CD4-positive, alpha-beta T cell treated with Interleukin-2 at 100 ng/mL for 4 hours (primary cell): ENCODE measurements at regions not wholly inside any gene's neighbourhood (a gene's known extent, or its start where the extent isn't known, plus 50 kb on each side); places are given as distances from the start of the nearest gene placed in this dataset.

Source experiments
- DNase-seq: peaks from one replicate; pipeline ENCODE4 v3.0.0-alpha.2; 2020; ENCODE audit warnings: low spot score

DNA sequence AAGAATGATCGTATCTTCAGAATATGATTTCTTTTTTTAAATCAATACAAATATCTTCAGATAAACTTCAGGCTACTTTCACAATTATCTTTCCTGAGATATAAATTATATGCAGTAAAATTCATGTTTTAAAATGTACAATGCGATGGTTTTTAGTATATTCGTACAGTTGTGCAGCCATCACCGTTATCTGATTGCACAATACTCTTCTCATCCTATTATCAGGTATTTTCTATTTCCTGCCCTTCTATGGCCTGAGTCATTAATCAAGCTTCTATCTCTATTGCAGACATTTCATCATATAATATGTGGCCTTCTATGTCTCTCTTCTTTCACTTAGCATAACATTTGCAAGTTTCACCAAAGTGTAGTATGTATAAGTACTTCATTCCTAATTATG is 1360.2 kb upstream of the SLC10A2 start:
- no peak for DNase-seq

DNA sequence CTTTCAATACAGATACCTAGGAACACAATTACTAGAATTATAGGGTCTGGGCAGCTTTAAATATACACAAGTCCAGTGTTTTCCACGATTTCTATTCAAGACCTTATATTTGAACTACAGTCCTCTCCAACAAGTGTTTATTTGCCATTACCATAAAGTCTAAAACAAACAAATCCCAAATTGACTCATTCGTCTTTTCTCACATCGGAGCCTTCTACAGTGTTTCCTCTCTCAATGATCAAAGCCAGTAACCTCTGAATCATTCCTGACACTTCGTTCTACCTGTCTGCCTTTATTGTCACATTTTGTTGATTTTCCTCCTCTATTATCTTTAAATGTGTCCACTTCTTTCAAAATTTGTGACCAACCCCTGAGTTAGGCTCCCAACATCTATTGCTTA is 1356.5 kb upstream of the SLC10A2 start:
- DNase-seq, result no peak

DNA sequence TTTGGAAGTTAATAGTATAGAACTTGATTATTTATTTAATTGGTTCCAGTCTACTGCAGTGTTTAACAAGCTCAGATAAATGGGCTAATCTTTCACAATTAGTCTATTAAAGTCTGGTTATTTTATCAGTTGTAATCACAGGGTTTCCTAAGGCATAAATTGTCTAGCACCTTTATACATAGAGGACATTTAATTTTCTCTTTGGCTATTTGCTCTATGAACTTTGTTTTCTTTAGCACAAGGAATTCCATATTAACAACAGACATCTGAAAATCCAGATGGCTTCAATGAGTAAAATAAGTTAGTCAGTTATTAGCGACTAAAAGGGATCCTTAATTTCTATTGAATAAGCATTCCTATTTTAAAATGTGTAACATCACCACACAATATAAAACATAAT is 1350.8 kb upstream of the SLC10A2 start:
- no peak for DNase-seq

DNA sequence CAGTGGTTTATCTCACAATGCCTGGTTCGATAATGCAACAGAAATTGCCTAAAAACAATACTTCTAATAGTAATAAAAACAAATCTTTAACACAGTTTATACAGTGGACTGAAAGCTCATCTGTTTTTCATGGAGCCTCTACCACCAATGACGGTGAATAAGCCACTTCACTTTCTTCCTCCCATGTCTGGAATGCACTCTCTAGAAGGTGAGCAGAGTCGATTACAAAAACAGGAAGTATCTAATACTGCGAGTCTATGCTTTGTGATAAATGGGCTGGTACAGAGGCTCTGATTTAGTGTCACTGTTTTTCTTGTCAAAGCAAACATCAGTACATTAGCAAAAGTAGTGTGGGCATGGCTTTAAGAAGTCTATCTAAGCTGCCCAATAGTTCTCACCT is 1348.6 kb upstream of the SLC10A2 start:
- DNase-seq, result no peak

DNA sequence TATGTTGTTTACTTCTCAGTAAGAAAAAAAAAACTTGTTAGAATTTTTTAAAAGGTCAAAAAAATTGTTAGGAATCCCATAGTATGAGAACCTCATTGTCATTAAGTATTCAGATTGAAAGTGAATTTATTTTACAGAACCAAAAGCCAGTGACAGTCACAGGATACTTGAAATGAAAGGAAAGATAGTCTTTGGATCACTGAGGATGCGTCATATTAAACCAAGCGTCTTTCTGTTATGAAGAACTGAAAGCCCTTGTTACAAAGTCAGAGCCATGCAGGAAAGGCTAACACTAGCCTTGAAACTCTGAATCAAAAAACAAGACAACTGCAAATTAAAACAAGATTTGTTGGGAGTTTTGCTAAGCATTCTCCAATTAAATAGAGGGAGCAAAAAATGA is 1348.0 kb upstream of the SLC10A2 start:
- DNase-seq, result no peak

DNA sequence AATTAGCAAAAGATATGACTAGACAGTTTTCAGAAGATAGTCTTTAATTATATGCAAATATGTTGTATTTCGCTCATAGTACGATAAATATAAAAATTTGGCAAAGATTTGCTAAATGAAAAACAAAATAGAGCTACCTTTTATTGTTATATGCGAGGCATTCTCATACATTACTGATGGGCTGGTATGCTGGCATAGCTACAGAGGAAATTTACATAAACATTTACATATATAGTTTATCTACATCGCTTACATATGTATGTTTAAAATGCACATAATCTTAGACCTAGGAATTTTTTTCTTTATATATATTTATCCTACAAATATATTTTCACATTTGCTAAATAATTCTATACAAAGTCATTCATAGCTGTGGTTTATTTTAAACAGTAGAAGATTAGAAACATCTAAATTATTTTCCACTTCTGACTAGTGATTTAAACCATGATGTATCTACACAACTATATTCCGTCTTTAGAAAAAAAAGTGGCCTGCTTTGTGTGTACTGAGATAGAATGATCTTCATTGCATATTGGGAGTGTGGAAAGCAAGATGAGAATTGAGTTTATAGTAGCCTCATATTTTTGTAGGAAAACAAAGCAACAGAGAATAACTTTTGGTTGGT is 1345.0 kb upstream of the SLC10A2 start:
- no peak for DNase-seq

DNA sequence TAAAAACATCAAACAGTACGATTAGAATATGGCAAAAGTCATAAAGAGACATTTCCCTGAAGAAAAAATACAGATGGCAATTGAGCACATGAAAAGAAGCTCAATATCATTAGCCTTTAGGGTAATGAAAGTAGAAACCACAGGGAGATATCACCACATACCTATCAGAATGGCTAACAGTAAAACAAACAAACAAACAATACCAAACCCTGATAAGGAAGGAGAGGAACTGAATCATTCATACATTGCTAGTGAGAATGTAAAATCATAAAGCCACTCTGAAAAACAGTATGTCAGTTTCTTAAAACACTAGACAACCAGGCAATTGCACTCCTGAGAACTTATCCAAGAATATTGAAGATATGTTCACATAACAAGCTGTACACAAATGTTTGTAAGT is 1342.5 kb upstream of the SLC10A2 start:
- DNase-seq, result no peak

DNA sequence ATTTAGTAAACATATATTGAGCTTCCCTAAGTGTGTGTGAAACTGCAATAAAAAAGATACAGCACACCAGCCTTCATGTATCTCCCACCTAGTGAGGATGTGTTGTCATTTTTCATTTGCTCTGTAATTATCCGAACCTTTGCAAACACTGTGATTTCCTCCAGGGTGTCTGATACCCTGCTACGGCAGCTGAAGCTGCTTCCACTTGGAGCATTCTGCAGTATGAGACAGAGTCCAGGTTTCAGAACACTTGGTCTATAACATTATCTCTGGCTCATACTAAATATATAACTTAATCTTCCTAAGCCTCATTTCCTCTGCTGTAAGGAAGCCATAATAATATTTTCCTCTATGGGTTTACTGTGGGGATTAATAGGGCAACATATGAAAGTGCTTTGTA is 1338.1 kb upstream of the SLC10A2 start:
- no peak for DNase-seq

DNA sequence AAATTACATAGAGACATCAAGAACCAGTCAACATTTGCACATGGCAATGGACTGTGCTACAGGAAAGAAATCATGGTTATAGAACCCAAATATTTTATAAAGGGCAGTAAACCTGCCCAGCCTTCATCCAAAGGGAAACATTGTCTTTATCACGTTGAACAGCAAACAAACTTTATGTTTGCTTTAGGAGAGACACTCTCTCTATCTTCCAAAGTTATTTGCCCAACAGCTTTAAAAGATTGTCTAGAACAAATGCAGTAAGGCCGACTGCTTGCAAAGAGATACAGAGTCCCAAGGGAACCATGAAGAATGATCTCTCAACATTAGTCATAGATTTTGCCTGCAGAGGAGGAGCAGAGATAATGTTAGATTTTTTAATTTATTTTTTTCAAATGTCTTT is 1323.5 kb upstream of the SLC10A2 start:
- no peak for DNase-seq

DNA sequence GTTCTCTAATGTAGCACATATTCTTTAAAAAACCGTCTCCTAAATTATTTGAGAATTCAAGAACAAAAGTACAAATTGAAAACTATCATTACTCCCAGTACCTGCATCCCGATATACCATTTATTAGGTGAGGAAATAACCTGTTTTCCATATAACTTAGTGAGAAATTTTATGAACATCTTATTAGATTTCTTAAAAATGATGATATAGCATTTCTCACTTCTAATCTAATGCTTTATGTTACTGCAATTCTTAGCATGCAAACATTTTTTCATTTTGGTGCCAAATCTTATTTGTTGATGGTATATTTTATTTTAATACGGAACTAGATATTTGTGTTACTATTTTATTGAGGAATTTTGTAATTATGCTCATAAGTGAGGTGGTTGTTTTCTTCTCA is 1321.3 kb upstream of the SLC10A2 start:
- DNase-seq, result no peak

DNA sequence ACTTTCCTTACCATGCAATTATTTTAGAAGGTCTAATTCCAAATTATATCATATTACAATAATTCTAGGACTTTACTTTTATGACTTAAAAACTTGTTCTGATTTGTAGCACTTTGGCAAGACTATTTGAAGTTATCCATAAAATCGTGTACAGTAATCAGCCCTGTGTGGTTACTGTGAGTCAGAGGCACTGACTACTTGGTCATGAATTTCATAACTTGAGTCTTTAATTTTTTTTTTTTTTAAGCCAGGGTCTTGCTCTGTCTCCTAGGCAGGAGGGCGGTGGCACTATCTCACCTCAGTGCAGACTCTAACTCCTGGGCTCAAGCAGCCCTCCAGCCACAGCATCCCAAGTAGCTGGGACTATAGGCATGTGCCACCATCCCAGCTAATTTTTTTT is 1319.2 kb upstream of the SLC10A2 start:
- DNase-seq, result no peak

DNA sequence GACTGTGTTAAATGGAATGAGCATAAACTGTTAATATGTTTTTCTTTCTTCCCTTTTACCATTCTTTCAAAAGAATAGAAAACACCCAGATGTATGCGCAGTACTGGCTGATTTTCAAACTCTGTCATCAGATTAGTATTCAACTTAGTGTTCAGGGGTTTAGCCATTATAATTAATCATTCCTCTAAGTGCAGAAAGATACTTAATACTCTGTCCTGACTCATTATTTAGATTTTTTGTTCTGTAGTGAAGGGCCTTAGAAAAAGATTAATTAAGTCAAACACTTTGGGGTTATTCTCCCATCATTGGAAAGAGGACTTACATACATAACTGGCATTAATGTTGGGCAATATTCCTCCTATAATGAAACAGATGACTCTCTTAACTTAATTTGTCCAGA is 1316.7 kb upstream of the SLC10A2 start:
- no peak for DNase-seq

DNA sequence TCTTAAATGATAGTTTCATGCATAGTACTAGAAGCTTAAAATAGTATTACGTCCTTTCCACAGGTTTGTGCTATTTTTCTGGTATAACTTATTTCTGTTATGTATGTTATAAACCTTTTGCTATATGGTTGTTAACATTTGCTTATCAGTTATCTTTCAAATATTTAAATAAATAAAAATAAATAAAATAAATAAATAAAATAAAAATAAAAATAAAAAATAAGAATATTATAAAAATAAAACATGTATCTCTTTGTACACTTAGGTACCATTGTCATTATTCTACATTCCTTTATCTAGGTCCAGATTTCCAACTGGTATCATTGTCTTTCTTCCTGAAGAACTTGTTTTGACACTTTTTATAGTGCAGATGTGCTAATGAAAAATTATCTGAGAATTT is 1310.4 kb upstream of the SLC10A2 start:
- no peak for DNase-seq

DNA sequence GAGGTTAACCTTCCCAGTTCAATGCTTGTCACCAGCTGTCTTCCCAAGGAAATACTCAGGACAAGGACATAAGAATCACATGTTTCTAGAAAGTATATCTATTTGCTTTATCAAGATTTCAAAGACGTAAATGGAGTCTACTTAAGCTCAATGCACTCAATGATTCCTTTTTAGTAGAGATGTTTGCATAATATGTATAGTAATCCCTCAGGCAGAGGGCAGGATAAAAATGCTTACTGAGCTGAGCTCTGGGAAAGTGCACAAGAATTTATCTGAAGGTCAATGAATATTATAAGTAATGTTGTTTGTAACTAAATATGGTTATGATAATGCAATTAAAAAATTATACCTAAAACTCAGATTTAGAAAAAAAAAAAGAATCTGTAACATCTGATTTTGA is 1309.4 kb upstream of the SLC10A2 start:
- no peak for DNase-seq

DNA sequence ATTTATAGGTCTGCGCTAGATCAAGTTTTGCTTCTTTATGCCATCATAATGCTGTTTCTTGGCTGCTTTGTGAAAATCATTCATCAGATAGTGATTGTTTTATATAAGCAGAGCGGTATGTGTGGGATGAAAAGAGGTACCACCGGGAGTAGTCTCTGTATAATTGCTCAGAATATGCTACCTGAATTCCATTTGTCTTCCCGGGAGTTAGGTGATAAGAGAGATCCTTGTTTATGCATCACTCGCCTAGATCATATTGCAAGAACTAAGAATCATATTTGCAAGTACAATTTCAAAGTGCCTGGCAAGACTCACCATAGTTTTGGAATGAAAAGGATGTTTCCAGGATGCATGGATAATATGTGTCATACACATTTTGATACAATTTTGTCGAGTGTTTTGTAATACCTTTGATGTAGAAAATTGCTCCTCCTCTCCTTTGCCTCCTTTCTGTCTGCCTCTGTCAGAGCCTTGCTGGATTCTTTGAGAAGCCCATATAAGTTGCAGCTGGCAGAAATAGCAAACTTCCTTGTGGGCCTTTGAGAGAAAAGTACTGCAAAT is 1306.0 kb upstream of the SLC10A2 start:
- no peak for DNase-seq

DNA sequence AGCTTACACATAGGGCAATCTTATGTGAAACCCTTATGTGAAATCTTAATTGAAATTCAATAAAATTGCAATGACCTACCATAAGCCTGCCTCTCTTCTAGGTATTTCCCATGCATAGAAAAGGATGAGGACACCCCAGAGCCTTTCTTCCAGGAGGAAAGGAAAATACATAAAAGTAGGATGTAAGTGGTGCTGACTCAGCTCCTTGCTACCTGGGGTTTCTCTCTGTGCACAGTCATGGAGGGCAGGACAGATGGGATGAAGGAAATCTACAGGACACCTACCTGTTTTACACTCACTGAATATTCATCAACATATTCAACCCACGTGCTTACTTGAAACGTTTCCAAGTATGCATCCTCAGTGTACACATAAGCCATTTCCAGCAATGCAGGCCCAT is 1299.2 kb upstream of the SLC10A2 start:
- DNase-seq, result no peak

DNA sequence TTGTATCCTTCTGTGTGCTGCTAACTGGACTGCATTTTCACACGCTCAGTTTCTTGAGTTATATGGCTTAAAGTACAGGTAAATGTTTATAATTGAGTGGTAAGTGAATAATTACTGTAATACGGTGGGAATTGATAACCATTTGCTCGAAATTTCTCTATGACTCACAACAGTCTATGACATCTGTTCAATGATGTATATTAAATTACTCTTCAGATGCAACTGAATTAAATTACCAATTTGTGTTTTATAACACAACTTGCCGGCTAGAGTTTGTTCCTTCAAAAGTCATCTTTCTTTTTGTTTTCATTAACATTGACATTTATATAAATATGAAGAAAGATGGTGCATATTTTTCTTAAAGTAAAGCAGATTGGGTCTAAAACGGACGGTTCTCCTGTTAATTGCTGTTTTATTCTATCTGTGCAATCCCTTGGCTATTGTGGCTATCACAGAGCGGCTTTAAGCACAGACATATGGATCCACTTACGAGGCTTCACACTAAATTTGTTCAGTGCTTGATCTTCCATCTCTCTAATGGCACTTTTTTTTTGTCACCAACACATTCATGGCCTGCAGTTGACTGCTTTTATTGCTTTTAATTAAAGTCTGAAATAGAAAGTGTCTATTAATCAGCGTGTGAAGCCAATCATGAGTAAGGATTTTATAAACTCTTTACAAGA is 1291.6 kb upstream of the SLC10A2 start:
- no peak for DNase-seq

DNA sequence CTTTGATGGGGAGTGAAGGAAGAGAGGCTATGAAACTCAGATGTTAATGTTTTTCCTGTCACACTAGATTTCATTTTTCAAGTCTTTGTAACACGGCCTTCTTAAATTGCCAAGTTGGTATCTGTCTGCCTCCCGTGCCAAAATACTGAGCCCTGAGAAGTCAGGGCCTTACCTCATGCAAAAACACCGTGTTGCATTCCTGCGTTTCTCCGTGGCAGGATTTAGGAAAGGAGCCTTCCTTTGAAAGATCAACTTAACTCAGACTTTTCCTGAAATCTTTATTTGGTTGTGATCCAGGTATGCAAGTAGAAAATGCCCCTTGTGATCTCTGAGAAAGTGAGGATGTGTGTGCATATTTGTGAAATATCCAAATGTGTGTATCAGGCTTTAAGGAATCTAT is 1291.0 kb upstream of the SLC10A2 start:
- DNase-seq, result no peak

DNA sequence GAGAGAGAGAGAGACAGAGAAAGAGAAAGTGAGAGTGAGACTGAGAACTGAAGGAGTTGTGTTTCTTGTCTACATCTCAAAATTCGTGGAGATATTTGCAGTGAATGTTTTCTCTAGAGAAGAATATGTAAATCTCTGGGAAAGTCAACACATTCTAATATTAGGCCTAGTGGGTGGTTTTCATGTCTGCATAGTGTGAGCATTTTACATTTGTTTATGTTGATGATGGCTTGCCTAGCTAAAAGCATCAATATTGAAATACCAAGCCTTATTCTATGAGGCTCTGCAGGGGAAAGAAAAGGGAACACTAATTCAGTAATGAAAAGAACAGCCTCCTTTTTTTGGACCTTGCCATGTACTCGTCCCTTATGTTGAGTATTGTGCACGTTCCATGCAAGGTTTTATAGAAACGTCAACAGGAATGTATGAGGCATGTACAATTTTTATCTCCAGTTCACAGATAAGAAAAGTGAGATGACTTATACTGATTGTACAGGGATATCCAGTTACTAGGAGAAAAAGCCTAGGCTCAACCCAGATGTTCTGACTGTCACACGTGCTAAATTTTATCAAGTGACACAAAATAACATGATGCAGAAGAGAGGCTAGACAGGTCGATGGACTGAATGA is 1288.9 kb upstream of the SLC10A2 start:
- no peak for DNase-seq

DNA sequence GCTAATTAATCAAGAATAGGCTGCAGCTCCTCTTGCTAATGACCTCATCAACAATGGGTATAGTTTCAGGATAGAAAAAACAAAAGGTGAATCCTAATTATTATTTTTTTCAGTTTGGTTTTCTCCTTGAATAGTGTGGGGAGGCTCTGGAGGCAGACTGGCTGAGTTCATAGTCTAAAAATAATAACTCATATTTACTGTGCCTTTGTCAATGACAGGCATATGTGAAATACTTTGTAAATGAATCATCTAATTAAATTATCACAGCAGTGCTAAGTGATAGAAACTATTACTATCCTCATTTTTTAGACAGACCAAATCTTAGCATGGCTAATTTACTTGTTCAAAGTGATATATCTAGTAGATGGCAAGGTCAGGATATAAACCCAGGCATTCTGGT is 1261.0 kb upstream of the SLC10A2 start:
- no peak for DNase-seq

DNA sequence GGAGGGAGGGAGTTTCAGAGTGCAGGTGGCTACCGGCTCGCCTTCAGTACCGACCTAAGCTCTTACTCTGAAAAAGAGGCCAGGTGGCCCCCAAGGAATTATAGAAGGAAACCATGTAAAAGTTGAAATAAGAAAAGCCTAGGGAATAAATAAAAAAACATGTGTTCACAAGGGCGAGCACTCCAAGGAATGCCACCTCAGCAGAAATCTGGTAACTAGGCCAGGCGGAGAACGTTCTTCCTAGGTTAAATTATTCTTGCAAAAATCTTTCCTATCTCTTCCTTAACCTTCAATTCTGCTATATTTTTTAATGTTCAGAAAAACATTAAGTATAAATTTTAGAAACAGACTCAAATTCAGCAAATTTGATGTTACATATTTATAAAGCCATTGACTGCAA is 1260.3 kb upstream of the SLC10A2 start:
- no peak for DNase-seq

DNA sequence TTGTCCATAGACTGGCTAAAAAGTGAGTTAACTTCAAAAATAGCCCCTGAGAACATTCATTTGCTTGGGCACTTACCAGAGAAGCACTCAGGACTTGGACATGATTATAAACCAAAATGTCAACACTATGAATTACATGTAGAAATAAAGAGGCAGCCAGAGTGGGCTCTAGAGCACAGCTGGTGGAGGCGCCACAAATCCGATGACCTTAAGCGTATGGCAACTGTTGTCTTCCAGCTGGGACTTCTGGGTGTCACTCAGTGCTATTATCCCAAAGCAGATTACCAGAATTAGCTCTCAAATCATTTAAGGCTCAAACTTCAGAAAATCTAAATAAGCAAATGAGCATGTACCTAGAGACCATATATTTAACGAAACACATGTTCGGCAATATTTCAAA is 1255.5 kb upstream of the SLC10A2 start:
- DNase-seq, result no peak

DNA sequence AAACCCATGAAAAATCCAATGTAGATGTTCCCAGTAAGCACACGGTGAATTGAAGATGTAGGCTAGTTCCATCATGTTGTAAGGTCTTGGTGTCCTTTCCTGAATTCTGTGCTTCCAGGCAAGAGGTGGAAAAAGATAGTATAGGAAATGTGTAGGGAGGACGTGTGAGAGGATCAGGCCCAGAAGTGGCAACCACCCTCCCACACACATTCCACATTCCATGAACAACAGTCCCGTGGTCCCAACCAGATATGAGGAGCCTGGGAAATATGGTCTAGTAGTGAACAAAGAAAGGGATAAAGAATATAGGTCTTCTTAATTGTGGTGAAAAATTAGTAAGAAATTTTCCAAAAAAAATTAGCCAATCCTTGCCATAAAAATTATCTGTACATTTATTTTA is 1254.2 kb upstream of the SLC10A2 start:
- no peak for DNase-seq

DNA sequence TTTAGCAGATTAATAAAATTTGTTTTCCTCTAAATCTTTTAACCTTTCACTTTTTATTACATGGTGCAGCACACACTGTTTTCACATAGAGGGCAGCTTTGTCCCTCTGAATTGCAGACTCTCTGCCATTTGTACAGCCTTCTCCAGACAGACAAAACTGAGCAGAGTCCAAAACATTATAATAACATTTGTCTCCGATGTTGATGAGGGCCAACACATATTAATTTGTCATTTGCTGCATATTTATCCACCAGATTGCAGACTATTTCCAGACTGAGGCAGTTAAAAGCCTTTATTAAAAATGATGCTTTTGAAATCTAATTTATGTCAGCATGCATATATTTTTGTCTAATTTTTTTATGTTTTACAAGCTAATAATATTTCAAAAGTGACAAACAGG is 1251.9 kb upstream of the SLC10A2 start:
- DNase-seq, result no peak
